Large intestine (tissue), 3 donors: ENCODE measurements at regions not wholly inside any gene's neighbourhood (a gene's known extent, or its start where the extent isn't known, plus 50 kb on each side); places are given as distances from the start of the nearest gene placed in this dataset.

Source experiments
- DNase-seq, 2 donors: peaks; one replicate each; pipeline versions ENCODE4 v3.0.0 to v3.0.0-alpha.2; 2013
- H3K27ac ChIP-seq: one replicate; pipeline ENCODE4 v1.5.1; 2013; ENCODE audit warnings: low read length
- H3K27me3 ChIP-seq: 2 replicates; pipeline ENCODE4 v1.6.1; 2013; ENCODE audit warnings: low read length; ENCODE audit not compliant: control insufficient read depth, insufficient read depth
- H3K36me3 ChIP-seq: 2 replicates; pipeline ENCODE4 v1.6.1; 2013; ENCODE audit warnings: low read length; ENCODE audit not compliant: control insufficient read depth, insufficient read depth
- H3K4me1 ChIP-seq: one replicate; pipeline ENCODE4 v1.6.1; 2013; ENCODE audit warnings: low read length; ENCODE audit not compliant: control insufficient read depth, insufficient read depth
- H3K4me3 ChIP-seq: one replicate; pipeline ENCODE4 v1.5.1; 2013; ENCODE audit warnings: low read length
- H3K9me3 ChIP-seq: one replicate; pipeline ENCODE4 v1.6.1; 2013; ENCODE audit warnings: mild to moderate bottlenecking, low read depth, low read length, moderate library complexity; ENCODE audit not compliant: control insufficient read depth
- WGBS: methylation state at CpG from one replicate; pipeline ENCODE4 v1.1.5; 2013; ENCODE audit warnings: low lambda C conversion rate; ENCODE audit not compliant: insufficient coverage; 5-methylcytosine and 5-hydroxymethylcytosine counted together

DNA sequence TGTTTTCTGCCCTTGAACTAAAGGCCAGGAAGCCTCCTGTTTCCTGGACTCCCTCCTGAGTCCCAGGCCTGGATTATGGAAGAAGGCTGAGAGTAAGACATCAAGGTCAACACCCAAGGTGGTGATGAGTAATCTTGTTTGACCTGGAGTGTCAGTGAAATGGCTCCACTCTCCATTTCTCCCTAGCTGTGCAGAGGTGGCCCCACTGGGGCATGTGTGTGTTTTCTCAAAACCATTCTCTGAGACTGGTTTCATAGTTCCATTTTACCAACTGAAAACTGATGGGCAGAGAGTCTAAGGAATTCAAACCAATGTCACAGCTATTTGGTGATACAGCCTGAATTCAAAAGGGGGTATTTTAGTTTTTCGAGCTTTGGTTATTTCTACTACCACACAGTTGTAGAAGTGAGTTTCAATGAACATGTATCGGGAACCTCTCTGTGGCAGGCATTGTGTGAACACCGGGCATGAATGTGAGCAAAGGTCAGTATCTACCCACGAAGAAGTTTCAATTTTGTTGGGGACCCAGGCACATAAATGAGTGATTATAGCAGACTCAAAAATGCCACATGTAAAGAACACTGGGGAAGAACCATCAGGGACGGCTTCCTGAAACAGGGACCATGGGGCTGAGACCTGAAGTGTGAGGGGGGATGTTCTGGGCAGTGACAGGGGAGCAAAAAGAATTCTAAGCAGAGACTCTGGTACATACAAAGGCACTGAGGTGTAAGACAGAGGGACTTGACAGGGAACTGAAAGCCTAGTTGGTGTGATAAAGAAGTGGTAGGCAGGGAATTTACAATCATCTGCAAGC is 269.6 kb upstream of the KLF4 start:
- no peak for DNase-seq

GRCh38 chr9:107756091-107756490 is 266.5 kb upstream of the KLF4 start:
- H3K4me1 ChIP-seq: peaks cover 19% of the 10 kb centered on the region
- no peaks in the 10 kb centered on the region for H3K27me3 ChIP-seq
- no CpG with 5 or more reads among the region's 1 CpG for WGBS
- no peaks in the 10 kb centered on the region for H3K36me3 ChIP-seq
- no peak overlapping the region for H3K4me3 ChIP-seq
- DNase-seq: no peak
- no peak overlapping the region for H3K27ac ChIP-seq
- no peaks in the 10 kb centered on the region for H3K9me3 ChIP-seq

More for the DNA sequence above, 269.6 kb upstream of the KLF4 start:
- Histone ChIP-seq H3K9me3 (no peaks in the 10 kb centered on the region), H3K36me3 (no peaks in the 10 kb centered on the region), H3K27ac (no peak overlapping the region), H3K27me3 (no peaks in the 10 kb centered on the region), H3K4me3 (no peak overlapping the region), H3K4me1 (peaks cover 3% of the 10 kb centered on the region)
- WGBS: 40% methylated on average over 1 of the region's 5 CpGs

DNA sequence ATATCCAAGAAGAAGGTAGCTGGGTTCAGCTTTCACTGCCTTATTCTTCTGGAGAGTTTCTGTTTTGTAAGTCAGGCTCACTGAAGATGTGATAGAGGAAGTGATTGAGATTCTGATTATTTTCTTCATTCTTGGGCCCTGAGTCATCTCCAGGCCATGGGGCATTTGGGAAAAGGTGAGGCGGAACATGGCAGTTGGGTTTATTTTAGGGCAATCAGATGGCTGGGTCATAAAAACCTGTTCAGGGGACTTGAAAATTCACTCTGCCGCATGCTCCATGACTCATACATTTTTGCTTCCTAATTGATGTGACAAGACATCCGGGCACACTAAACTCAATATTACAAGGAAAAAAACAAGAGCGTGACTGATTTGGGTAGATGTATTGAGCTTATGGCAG is 265.7 kb upstream of the KLF4 start:
- peak; percentile 85 to 90 for DNase-seq
- Histone ChIP-seq H3K27me3 (no peaks in the 10 kb centered on the region), H3K27ac (peak overlapping the region; percentile 65), H3K4me3 (no peak overlapping the region), H3K36me3 (no peaks in the 10 kb centered on the region), H3K9me3 (no peaks in the 10 kb centered on the region), H3K4me1 (peaks cover 22% of the 10 kb centered on the region)
- 40% methylated on average over 1 of the region's 4 CpGs for WGBS

GRCh38 chr9:107751567-107752210 is 262.1 kb upstream of the KLF4 start:
- H3K4me1 ChIP-seq: peaks cover 22% of the 10 kb centered on the region
- H3K4me3 ChIP-seq: no peak overlapping the region
- DNase-seq: peak; percentile 80 to 92
- H3K27ac ChIP-seq: peak overlapping the region; percentile 85
- no CpG with 5 or more reads among the region's 5 CpGs for WGBS
- H3K9me3 ChIP-seq: no peaks in the 10 kb centered on the region
- no peaks in the 10 kb centered on the region for H3K36me3 ChIP-seq
- H3K27me3 ChIP-seq: no peaks in the 10 kb centered on the region

- no peaks in the 10 kb centered on the region for H3K27me3 ChIP-seq
- no peaks in the 10 kb centered on the region for H3K9me3 ChIP-seq
- H3K4me1 ChIP-seq: peaks cover 22% of the 10 kb centered on the region
- H3K4me3 ChIP-seq: no peak overlapping the region
- DNase-seq: peak in 1 of 2 donors; percentile 31
- H3K36me3 ChIP-seq: no peaks in the 10 kb centered on the region
- 75% methylated on average over 2 of the region's 8 CpGs for WGBS
- H3K27ac ChIP-seq: peak overlapping the region; percentile 85
Measured at GRCh38 chr9:107750741-107751566, 261.4 kb upstream of the KLF4 start.

- no peak overlapping the region for H3K4me3 ChIP-seq
- H3K36me3 ChIP-seq: no peaks in the 10 kb centered on the region
- no peaks in the 10 kb centered on the region for H3K27me3 ChIP-seq
- no peak for DNase-seq
- no CpG with 5 or more reads among the region's 5 CpGs for WGBS
- no peaks in the 10 kb centered on the region for H3K9me3 ChIP-seq
- peaks cover 21% of the 10 kb centered on the region for H3K4me1 ChIP-seq
- H3K27ac ChIP-seq: no peak overlapping the region
Measured at GRCh38 chr9:107749787-107750444, 260.3 kb upstream of the KLF4 start.

DNA sequence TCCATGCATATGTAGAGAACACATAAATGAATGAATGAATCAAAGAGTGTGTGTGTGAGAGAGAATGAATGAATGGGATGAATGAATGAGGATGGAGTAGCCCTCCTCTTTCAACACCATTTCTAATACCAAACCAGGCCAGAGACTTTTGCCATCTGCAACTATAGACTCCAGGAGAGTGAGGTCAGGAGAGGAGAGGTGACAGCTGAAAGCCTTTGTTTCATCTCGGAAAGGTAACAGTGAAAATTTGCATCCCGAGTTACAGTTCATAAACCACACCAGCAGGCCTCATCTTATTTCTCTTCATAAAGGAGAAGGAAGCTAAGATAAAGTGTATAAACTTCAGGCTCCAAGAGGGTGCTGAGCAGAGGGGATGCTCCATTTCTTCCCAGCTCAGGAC is 255.3 kb upstream of the KLF4 start:
- DNase-seq: no peak
- WGBS: no CpG with 5 or more reads among the region's 2 CpGs
- H3K9me3 ChIP-seq: no peaks in the 10 kb centered on the region

GRCh38 chr9:107742531-107743309 is 253.2 kb upstream of the KLF4 start:
- Histone ChIP-seq H3K4me3 (no peak overlapping the region), H3K27ac (no peak overlapping the region), H3K36me3 (no peaks in the 10 kb centered on the region), H3K4me1 (no peaks in the 10 kb centered on the region), H3K9me3 (no peaks in the 10 kb centered on the region), H3K27me3 (no peaks in the 10 kb centered on the region)
- WGBS: 100% methylated on average over 1 of the region's 10 CpGs
- no peak for DNase-seq

More for the DNA sequence above, 255.3 kb upstream of the KLF4 start:
- Histone ChIP-seq H3K4me3 (no peak overlapping the region), H3K27me3 (no peaks in the 10 kb centered on the region), H3K4me1 (no peaks in the 10 kb centered on the region), H3K36me3 (no peaks in the 10 kb centered on the region), H3K27ac (no peak overlapping the region)

GRCh38 chr9:107740088-107740980 is 250.8 kb upstream of the KLF4 start:
- Histone ChIP-seq H3K4me3 (no peak overlapping the region), H3K36me3 (no peaks in the 10 kb centered on the region), H3K9me3 (no peaks in the 10 kb centered on the region), H3K27me3 (no peaks in the 10 kb centered on the region), H3K4me1 (no peaks in the 10 kb centered on the region), H3K27ac (no peak overlapping the region)
- WGBS: 60% methylated on average over 1 of the region's 10 CpGs
- no peak for DNase-seq
